Muscle layer of colon (tissue), 2 donors: ENCODE measurements at regions not wholly inside any gene's neighbourhood (a gene's known extent, or its start where the extent isn't known, plus 50 kb on each side); places are given as distances from the start of the nearest gene placed in this dataset.
A peak's percentile ranks its signal among the peaks of the same experiment; 100 is the strongest.

Experiments
- H3K27ac ChIP-seq: one replicate; pipeline ENCODE4 v1.7.0; 2013; ENCODE audit warnings: low read depth, mild to moderate bottlenecking, low read length, moderate library complexity
- H3K27me3 ChIP-seq, 2 donors: one replicate each; pipeline ENCODE4 v1.7.0; 2013; ENCODE audit warnings: low read length in 2 of 2, mild to moderate bottlenecking in 2 of 2; ENCODE audit not compliant: insufficient read depth in 2 of 2, control insufficient read depth in 1 of 2
- H3K36me3 ChIP-seq: one replicate; pipeline ENCODE4 v1.7.0; 2013; ENCODE audit warnings: mild to moderate bottlenecking, low read length; ENCODE audit not compliant: insufficient read depth
- H3K4me1 ChIP-seq: one replicate; pipeline ENCODE4 v1.7.0; 2013; ENCODE audit warnings: mild to moderate bottlenecking, low read length; ENCODE audit not compliant: insufficient read depth
- H3K4me3 ChIP-seq, 2 donors: one replicate each; pipeline ENCODE4 v1.7.0; 2013; ENCODE audit warnings: low read length in 2 of 2, low read depth in 1 of 2, mild to moderate bottlenecking in 1 of 2, moderate library complexity in 1 of 2
- H3K9ac ChIP-seq: one replicate; pipeline ENCODE4 v1.7.0; 2013; ENCODE audit warnings: low read length
- H3K9me3 ChIP-seq: one replicate; pipeline ENCODE4 v1.7.0; 2013; ENCODE audit warnings: mild to moderate bottlenecking, low read length
- donor health status: abdominal sarcoma.
- donor health status: Adenocarcinoma of cecum.

DNA sequence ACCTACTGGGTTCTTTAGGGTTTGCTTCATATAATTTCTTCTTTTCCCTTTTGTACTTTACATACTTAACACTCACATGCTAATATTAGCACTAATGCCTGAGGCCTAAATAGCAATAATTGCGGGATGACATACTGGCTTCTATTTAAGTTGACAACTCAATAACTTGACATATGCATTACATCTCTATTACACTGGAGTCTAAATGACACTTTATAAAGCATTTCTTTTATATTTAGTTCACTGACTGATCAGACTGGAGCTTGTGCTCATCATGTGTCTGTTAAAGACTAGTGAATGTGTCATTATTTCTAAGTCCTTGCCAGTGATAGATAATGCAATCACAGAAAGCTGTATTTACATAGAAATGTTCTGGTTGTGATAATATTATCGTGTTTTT lies 472.1 kb upstream of the SEMA3A start:
- Histone ChIP-seq H3K36me3 (no peaks in the 10 kb centered on the region), H3K4me1 (no peaks in the 10 kb centered on the region), H3K9me3 (no peaks in the 10 kb centered on the region), H3K27me3 (no peaks in the 10 kb centered on the region), H3K9ac (no peak overlapping the region), H3K27ac (no peak overlapping the region), H3K4me3 (no peak overlapping the region)

DNA sequence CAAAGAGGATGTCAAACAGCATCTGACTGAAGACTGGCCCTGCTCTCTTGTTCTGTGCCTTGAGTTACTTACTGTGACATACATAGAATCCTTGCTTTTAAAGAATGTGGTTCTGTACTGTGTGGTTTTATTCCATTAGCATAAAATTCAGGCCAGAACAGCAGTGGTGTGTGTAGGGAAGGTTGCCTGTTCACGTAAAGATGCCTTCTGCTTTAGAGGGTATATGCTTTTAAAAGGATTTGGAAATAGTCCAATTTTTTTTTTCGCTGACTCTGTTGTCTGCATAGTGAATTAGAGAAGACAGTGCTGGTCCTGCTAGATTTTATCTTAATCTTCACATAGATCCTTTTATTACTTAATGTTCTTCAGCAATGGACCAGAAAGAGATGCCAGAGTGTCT lies 470.8 kb upstream of the SEMA3A start:
- Histone ChIP-seq H3K9ac (no peak overlapping the region), H3K9me3 (no peaks in the 10 kb centered on the region), H3K4me1 (no peaks in the 10 kb centered on the region), H3K36me3 (no peaks in the 10 kb centered on the region), H3K4me3 (no peak overlapping the region), H3K27me3 (no peaks in the 10 kb centered on the region), H3K27ac (no peak overlapping the region)

DNA sequence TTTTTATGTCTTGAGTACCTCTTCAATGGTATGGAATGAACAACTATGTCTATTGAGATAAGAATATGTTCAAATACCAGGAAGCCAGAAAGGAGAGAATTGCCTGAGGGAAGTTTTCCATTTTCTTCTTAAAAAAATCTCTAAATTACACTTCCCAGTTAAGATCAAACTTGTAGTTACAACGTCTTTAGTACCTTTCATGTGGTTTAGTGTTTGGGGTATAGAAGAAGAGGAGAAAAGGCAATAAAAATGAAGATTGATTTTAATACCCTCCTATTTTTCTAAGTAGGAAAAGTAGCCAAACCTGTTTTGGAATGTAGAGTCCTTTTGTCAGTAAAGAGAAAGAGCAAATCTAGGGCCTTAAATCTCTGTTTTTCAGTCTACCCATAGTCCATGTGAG lies 470.0 kb upstream of the SEMA3A start:
- Histone ChIP-seq H3K4me1 (no peaks in the 10 kb centered on the region), H3K27ac (no peak overlapping the region), H3K9ac (no peak overlapping the region), H3K9me3 (no peaks in the 10 kb centered on the region), H3K4me3 (no peak overlapping the region), H3K27me3 (no peaks in the 10 kb centered on the region), H3K36me3 (no peaks in the 10 kb centered on the region)

DNA sequence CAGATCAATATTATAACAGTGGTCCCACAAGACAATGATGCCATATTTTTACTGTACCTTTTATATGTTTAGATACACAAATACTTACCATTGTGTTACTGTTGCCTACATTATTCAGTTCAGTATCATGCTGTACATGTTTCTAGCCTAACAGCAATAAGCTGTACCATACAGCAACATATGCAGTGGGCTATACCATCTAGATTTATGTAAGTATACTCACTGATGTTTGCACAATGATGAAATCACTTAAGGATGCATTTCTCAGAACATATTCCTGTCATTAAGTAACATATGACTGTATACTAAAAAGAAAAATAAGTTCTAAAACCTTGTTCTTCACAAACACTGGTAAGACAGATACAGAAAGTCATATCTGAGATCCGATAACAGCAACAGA lies 468.6 kb upstream of the SEMA3A start:
- Histone ChIP-seq H3K4me1 (no peaks in the 10 kb centered on the region), H3K9ac (no peak overlapping the region), H3K36me3 (no peaks in the 10 kb centered on the region), H3K9me3 (no peaks in the 10 kb centered on the region), H3K4me3 (peak overlapping the region in 1 of 2 donors; percentile 39), H3K27me3 (no peaks in the 10 kb centered on the region), H3K27ac (no peak overlapping the region)

DNA sequence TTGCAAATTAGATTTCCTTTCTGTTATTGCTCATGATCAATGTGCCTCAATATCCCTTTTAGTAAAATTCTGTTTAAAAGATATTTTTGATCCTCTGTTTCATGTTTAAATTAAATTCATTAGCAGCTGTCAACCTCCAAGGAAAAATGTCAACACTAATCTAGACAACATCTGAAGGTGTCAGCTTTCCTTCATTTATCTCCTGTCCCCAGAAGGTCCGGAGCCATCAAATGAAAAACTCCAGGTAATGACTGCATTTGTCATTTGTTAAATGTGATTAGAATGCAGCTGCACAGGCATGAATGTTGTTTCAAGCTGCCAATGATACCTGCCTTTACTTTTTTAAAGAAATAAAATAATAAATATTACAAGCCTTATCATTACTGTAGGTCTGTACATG lies 463.7 kb upstream of the SEMA3A start:
- H3K27ac ChIP-seq, result no peak overlapping the region
- H3K9me3 ChIP-seq, result no peaks in the 10 kb centered on the region
- H3K4me3 ChIP-seq, result no peak overlapping the region
- peaks cover 6% of the 10 kb centered on the region for H3K4me1 ChIP-seq
- no peaks in the 10 kb centered on the region for H3K27me3 ChIP-seq
- no peaks in the 10 kb centered on the region for H3K36me3 ChIP-seq
- H3K9ac ChIP-seq, result no peak overlapping the region

DNA sequence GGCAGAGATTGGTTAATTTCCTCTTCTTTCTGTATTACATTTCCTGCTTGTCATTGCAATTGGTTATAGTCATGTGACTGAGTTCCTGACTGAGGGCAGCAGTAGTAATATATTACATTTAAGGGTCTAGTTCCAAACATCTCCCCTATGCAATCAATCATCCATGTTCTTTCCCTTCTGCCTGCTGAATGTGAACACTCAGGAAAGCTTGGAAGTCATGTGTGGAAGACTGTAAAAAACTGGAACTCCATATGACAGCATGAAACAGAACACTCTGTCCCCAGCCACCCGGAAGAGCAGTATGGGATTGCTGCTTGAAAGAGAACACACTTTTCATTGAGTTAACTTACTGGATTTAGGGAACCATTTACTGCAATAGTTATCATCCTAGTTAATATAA lies 459.7 kb upstream of the SEMA3A start:
- Histone ChIP-seq H3K9ac (no peak overlapping the region), H3K9me3 (no peaks in the 10 kb centered on the region), H3K36me3 (no peaks in the 10 kb centered on the region), H3K4me3 (no peak overlapping the region), H3K4me1 (peaks cover 6% of the 10 kb centered on the region), H3K27ac (no peak overlapping the region), H3K27me3 (no peaks in the 10 kb centered on the region)

DNA sequence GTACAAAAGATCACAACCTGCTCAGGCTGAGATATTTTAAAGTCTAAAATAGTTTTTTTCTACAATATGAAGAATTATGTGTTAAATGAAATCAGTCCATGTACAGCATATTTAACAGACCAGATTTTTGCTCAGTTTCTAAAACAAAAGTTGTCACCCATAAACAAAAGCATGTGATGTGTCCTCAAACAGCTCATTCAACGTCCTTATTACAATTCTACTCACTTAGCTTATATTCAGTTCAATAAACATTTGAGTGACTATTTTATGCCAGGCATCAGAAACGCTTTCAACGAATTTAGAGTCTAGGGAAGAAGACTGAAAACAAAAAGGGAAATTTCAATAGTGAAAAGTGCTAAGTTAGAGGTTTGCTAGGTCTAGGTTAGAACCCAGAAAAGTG lies 457.3 kb upstream of the SEMA3A start:
- Histone ChIP-seq H3K9me3 (no peaks in the 10 kb centered on the region), H3K4me1 (peaks cover 6% of the 10 kb centered on the region), H3K9ac (no peak overlapping the region), H3K4me3 (no peak overlapping the region), H3K27me3 (no peaks in the 10 kb centered on the region), H3K36me3 (no peaks in the 10 kb centered on the region), H3K27ac (no peak overlapping the region)

DNA sequence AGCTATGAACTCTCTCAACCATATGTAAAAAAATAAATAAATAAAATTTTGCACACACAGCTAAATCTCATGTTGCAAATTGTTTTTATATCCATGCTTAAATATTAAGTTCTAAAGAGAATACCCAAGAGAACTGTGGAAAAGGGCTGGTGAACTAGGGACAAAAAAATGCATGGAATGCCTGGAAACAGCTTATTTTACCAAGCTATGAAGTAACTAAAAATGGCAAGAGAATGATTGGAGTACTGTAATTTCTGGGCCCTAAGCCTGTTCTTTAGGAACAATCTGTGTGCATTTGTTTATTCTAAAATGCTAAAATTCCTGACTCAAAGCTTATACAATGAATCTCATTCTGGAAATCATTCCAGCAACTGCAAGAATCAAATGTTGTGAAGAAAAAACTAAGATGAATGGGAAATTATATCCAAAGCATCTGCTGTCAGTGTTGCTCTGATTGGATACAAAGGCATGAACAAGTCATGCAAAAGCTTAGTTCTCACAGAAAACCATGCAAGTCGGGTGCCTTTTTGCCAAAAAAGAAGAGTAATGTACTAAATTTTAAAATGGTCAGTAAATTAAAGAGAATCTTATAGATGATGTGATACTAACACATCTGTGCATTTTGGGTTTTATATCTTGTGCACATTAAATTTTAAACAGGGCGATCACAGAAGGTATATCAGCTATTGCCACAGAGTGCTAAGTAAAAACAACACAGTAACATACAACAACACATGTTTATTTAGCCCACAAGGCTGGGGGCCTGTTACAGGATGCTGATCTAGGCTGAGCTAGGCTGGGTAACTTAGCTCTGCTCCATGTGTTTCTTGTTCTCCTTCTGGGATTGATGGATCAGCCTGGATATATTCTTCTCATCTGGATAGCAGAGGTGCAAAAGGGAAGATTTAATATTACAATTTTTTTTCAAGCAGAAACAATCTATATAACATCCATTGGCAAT lies 453.5 kb upstream of the SEMA3A start:
- H3K36me3 ChIP-seq, result no peaks in the 10 kb centered on the region
- H3K9ac ChIP-seq, result no peak overlapping the region
- H3K27ac ChIP-seq, result no peak overlapping the region
- H3K4me1 ChIP-seq, result no peaks in the 10 kb centered on the region
- H3K9me3 ChIP-seq, result no peaks in the 10 kb centered on the region
- H3K4me3 ChIP-seq, result no peak overlapping the region
- no peaks in the 10 kb centered on the region for H3K27me3 ChIP-seq

DNA sequence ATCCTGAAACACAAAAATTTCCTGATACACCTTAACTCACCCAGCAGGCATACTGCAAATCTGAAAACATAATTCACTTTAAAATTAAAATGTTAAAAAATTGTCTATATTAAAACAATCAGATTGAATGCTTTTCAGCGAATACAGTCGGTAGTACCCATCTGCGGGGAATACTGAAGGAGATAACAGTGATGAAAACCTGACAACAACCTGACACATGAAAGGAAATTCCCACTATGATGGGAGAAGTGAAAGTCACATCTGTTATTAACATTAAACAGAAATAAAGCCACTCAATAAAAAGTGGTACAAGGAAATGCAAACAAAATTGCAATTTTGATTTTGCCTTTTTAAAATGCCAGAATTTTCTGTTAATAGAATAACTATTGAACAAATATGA lies 448.0 kb upstream of the SEMA3A start:
- H3K27ac ChIP-seq, result no peak overlapping the region
- no peaks in the 10 kb centered on the region for H3K36me3 ChIP-seq
- H3K27me3 ChIP-seq, result no peaks in the 10 kb centered on the region
- H3K9me3 ChIP-seq, result no peaks in the 10 kb centered on the region
- H3K4me1 ChIP-seq, result peaks cover 7% of the 10 kb centered on the region
- H3K4me3 ChIP-seq, result no peak overlapping the region
- no peak overlapping the region for H3K9ac ChIP-seq

DNA sequence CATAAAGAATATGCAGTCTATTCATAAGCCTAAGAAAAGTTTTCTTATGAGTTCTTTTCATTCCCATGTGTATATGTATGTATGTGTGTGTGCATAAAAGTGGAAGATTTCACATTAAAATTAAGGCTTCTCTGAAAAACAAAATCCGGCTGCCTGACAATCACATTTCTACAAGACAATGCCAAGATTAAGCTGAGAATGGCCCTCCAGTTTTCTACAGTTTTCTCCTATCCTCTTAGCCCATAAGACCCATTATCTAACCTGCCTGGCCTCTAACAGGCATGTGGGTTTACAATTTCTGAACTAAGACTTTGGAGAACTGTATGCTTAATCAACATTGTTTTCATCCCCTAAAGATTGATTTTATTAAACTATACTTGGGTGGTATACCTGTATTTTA lies 446.0 kb upstream of the SEMA3A start:
- Histone ChIP-seq H3K9me3 (no peaks in the 10 kb centered on the region), H3K4me3 (no peak overlapping the region), H3K9ac (no peak overlapping the region), H3K27ac (no peak overlapping the region), H3K36me3 (no peaks in the 10 kb centered on the region), H3K27me3 (no peaks in the 10 kb centered on the region), H3K4me1 (peaks cover 8% of the 10 kb centered on the region)

DNA sequence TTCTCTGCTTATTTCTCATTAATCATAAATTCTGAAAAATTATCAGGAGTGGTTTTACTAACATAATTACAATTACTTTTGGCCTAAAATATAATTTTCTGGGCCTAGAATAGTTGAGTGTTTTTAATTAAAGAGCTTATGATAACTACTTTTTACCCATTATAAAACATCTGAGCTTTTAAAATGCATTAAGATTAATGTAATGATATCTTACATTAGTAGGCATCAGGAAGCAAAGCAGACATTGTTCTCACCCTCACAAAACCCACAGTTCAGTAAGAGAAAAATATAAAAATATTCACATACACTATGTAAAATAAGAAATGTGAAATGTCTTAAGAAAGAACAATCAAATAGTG lies 443.7 kb upstream of the SEMA3A start:
- Histone ChIP-seq H3K36me3 (no peaks in the 10 kb centered on the region), H3K27ac (no peak overlapping the region), H3K9ac (no peak overlapping the region)

More for the DNA sequence above, 443.7 kb upstream of the SEMA3A start:
- Histone ChIP-seq H3K4me1 (peaks cover 8% of the 10 kb centered on the region), H3K9me3 (peaks cover 4% of the 10 kb centered on the region), H3K27me3 (no peaks in the 10 kb centered on the region), H3K4me3 (no peak overlapping the region)
